ENCODE measurements at regions not wholly inside any gene's neighbourhood (a gene's known extent, or its start where the extent isn't known, plus 50 kb on each side); places are given as distances from the start of the nearest gene placed in this dataset.

DNA sequence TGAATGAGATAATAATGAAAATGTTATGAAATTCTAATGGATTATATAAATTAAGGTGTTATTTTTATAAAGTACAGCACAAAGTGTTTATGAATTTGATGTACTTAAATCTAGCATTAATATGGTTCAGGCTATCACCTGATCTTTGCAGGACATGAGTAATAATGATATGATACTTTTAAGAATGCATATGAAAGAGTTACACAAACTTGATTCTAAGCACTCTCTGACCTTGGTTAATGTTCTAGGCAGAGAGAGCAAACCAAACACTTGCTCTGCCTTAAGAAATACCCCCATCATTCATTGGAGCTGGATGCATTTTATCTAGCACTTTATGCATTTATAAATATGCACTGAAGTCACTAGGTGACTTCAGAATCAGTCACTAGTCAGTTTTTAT is 942.2 kb upstream of the CDH8 start:
- Histone ChIP-seq H3K14ac (ENCODE audit: insufficient read depth, low read length) (no peak overlapping the region), H3K4me1 (ENCODE audit: insufficient read depth, low read length) (no peaks in the 10 kb centered on the region), H4K91ac (ENCODE audit: insufficient read length, low read depth, low read length) (no peak overlapping the region), H3K27ac (ENCODE audit: insufficient read length, low read depth, low read length) (no peak overlapping the region), H2BK20ac (ENCODE audit: low read depth, low read length, poor library complexity, severe bottlenecking) (no peak overlapping the region), H3K27me3 (ENCODE audit: insufficient read depth, low read length) (no peaks in the 10 kb centered on the region), H3K4ac (ENCODE audit: low read depth, low read length) (no peak overlapping the region), H2BK15ac (ENCODE audit: low read depth, low read length) (no peak overlapping the region), H4K5ac (ENCODE audit: insufficient read length, low read depth, low read length) (no peak overlapping the region), H3K23me2 (ENCODE audit: insufficient read length, low read depth, low read length, poor library complexity, severe bottlenecking) (no peaks in the 10 kb centered on the region), H3K79me1 (ENCODE audit: insufficient read depth, low read depth, low read length, poor library complexity, severe bottlenecking) (no peaks in the 10 kb centered on the region), H3K9me3 (ENCODE audit: control insufficient read depth, low read depth, low read length) (no peaks in the 10 kb centered on the region), H2AK5ac (ENCODE audit: insufficient read length, low read length) (no peak overlapping the region), H3K56ac (ENCODE audit: insufficient read length, low read depth, low read length) (no peak overlapping the region), H2AFZ (ENCODE audit: low read length) (no peak overlapping the region), H2BK5ac (ENCODE audit: insufficient read length, low read length) (no peak overlapping the region), H2BK120ac (ENCODE audit: low read depth, low read length, poor library complexity, severe bottlenecking) (no peak overlapping the region), H3K4me2 (ENCODE audit: insufficient read depth, insufficient read length, low read length) (no peak overlapping the region), H3K18ac (ENCODE audit: insufficient read length, low read depth, low read length) (no peak overlapping the region), H4K8ac (replicated peaks; ENCODE audit: insufficient read length, low read depth, low read length) (no peak overlapping the region), H4K20me1 (ENCODE audit: control insufficient read depth, insufficient read depth, insufficient read length) (no peaks in the 10 kb centered on the region), H3K23ac (ENCODE audit: insufficient read length, low read depth, low read length) (no peak overlapping the region), H3T11ph (ENCODE audit: low read length) (no peak overlapping the region), H3K9ac (ENCODE audit: extremely low read depth, insufficient read length, low read length) (no peak overlapping the region), H3K79me2 (ENCODE audit: insufficient read depth, low read length) (no peaks in the 10 kb centered on the region), H2BK12ac (ENCODE audit: insufficient read length, low read depth, low read length) (no peak overlapping the region)
- H3K9me3 Mint-ChIP-seq = peaks cover 3 to 4% of the 10 kb centered on the region in 2 experiments
- no peaks in the 10 kb centered on the region for H3K27me3 Mint-ChIP-seq (ENCODE audit: low read depth)
- no peak overlapping the region for H3K4me3 Mint-ChIP-seq
- no peak for DNase-seq
- no peak for TF ChIP-seq CTCF (conservative IDR thresholded peaks at IDR 0.05)
- H3K36me3 Mint-ChIP-seq (ENCODE audit: insufficient read depth in 1 of 3, low read depth in 3 of 3) = peaks cover 0 to 6% (median 3%) of the 10 kb centered on the region in 3 experiments; a peak in 5 of 7 replicates
- H3K27ac Mint-ChIP-seq = no peak overlapping the region
- peaks cover 3 to 4% of the 10 kb centered on the region in 2 experiments; a peak in 3 of 4 replicates for H3K4me1 Mint-ChIP-seq

Data from H9 (cell line).